ENCODE measurements at regions not wholly inside any gene's neighbourhood (a gene's known extent, or its start where the extent isn't known, plus 50 kb on each side); places are given as distances from the start of the nearest gene placed in this dataset.

GRCh38 chr6:121800047-121800446 is 364.6 kb downstream of the GJA1 start:
- DNase-seq (ENCODE audit: low spot score) = no peak
- ChIA-PET POLR2A (ENCODE audit: low non-redundant PET) (no interaction called here), CTCF (interaction anchor here (0.6 kb wide), 1 partner anchor 113 kb away, joined by 4 read pairs; no protein-coding TSS in a partner anchor)
- H3K27ac ChIP-seq = no peak overlapping the region
- no peak for TF ChIP-seq CTCF (conservative IDR thresholded peaks at IDR 0.05; ENCODE audit: low read depth)

GRCh38 chr6:121806116-121806515 is 370.7 kb downstream of the GJA1 start:
- no peak for DNase-seq (ENCODE audit: low spot score)
- TF ChIP-seq CTCF (conservative IDR thresholded peaks at IDR 0.05; ENCODE audit: low read depth) = no peak
- CTCF ChIA-PET = no interaction called here
- H3K27ac ChIP-seq = no peak overlapping the region
- POLR2A ChIA-PET (ENCODE audit: low non-redundant PET) = no interaction called here

- no peak for TF ChIP-seq CTCF (conservative IDR thresholded peaks at IDR 0.05; ENCODE audit: low read depth)
- H3K27ac ChIP-seq = no peak overlapping the region
- CTCF ChIA-PET = interaction anchor here (0.5 kb wide), 1 partner anchor 93 kb away, joined by 3 read pairs; no protein-coding TSS in a partner anchor
- POLR2A ChIA-PET (ENCODE audit: low non-redundant PET) = no interaction called here
- no peak for DNase-seq (ENCODE audit: low spot score)
These were observed 373.8 kb downstream of the GJA1 start for GRCh38 chr6:121809211-121809610.

GRCh38 chr6:121810158-121811032 is 374.9 kb downstream of the GJA1 start:
- no peak overlapping the region for H3K27ac ChIP-seq
- ChIA-PET CTCF (interaction anchor here (0.7 kb wide), 1 partner anchor 813 kb away, joined by 11 read pairs; no protein-coding TSS in a partner anchor), POLR2A (ENCODE audit: low non-redundant PET) (no interaction called here)
- TF ChIP-seq CTCF (conservative IDR thresholded peaks at IDR 0.05; ENCODE audit: low read depth) = no peak
- DNase-seq (ENCODE audit: low spot score) = no peak

- CTCF ChIA-PET = no interaction called here
- no peak for DNase-seq (ENCODE audit: low spot score)
- H3K27ac ChIP-seq = no peak overlapping the region
- POLR2A ChIA-PET (ENCODE audit: low non-redundant PET) = no interaction called here
- no peak for TF ChIP-seq CTCF (conservative IDR thresholded peaks at IDR 0.05; ENCODE audit: low read depth)
These were observed 375.7 kb downstream of the GJA1 start for GRCh38 chr6:121811106-121811505.

- CTCF ChIA-PET = interaction anchor here (0.6 kb wide), 1 partner anchor 196 kb away, joined by 4 read pairs; no protein-coding TSS in a partner anchor
- POLR2A ChIA-PET (ENCODE audit: low non-redundant PET) = no interaction called here
- no peak for TF ChIP-seq CTCF (conservative IDR thresholded peaks at IDR 0.05; ENCODE audit: low read depth)
- no peak overlapping the region for H3K27ac ChIP-seq
- DNase-seq (ENCODE audit: low spot score) = no peak
These were observed 380.9 kb downstream of the GJA1 start for GRCh38 chr6:121816361-121816760.

Measured in RWPE1 (cell line).